ENCODE measurements at regions not wholly inside any gene's neighbourhood (a gene's known extent, or its start where the extent isn't known, plus 50 kb on each side); places are given as distances from the start of the nearest gene placed in this dataset.

DNA sequence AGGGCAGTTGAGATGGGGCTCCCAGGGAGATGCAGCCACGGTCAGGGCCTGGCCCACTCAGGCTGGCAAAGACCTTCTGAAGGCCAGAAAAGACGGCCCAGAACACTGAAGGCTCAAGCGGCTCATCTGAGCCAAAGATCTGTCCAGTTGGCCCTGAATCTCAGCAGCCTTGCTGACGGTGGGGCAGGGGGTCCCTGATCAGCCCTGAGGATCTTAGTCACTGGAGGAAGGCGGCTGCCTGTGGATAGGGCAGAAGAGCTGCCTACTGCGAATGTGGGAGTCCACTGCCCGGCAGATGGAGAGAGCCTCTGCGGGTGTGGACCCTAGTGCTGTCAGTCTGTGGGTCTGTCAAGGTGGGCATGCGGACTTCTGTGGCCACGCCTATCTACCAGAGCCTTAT lies 1738.2 kb downstream of the TP53TG3F start:
- intact Hi-C loops (cut with DNase I) = no loop called here
- Histone ChIP-seq H3K27ac (no peak overlapping the region), H3K36me3 (replicated peaks in 1 of 2) (no peaks in the 10 kb centered on the region), H3K27me3 (no peaks in the 10 kb centered on the region), H3K4me1 (replicated peaks in 1 of 2) (no peaks in the 10 kb centered on the region), H3K9me3 (replicated peaks in 1 of 3) (no peaks in the 10 kb centered on the region), H3K4me3 (no peak overlapping the region)
- TF ChIP-seq, protein P1, sequence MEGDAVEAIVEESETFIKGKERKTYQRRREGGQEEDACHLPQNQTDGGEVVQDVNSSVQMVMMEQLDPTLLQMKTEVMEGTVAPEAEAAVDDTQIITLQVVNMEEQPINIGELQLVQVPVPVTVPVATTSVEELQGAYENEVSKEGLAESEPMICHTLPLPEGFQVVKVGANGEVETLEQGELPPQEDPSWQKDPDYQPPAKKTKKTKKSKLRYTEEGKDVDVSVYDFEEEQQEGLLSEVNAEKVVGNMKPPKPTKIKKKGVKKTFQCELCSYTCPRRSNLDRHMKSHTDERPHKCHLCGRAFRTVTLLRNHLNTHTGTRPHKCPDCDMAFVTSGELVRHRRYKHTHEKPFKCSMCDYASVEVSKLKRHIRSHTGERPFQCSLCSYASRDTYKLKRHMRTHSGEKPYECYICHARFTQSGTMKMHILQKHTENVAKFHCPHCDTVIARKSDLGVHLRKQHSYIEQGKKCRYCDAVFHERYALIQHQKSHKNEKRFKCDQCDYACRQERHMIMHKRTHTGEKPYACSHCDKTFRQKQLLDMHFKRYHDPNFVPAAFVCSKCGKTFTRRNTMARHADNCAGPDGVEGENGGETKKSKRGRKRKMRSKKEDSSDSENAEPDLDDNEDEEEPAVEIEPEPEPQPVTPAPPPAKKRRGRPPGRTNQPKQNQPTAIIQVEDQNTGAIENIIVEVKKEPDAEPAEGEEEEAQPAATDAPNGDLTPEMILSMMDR (IDR thresholded peaks at IDR 0.05) = no peak
- TF ChIP-seq POLR2A (IDR thresholded peaks at IDR 0.05) = no peak
- no peak for DNase-seq
- WGBS, 4 donors = 49 to 71% (median 67%) methylated on average over 3 to 10 of the region's 10 CpGs

DNA sequence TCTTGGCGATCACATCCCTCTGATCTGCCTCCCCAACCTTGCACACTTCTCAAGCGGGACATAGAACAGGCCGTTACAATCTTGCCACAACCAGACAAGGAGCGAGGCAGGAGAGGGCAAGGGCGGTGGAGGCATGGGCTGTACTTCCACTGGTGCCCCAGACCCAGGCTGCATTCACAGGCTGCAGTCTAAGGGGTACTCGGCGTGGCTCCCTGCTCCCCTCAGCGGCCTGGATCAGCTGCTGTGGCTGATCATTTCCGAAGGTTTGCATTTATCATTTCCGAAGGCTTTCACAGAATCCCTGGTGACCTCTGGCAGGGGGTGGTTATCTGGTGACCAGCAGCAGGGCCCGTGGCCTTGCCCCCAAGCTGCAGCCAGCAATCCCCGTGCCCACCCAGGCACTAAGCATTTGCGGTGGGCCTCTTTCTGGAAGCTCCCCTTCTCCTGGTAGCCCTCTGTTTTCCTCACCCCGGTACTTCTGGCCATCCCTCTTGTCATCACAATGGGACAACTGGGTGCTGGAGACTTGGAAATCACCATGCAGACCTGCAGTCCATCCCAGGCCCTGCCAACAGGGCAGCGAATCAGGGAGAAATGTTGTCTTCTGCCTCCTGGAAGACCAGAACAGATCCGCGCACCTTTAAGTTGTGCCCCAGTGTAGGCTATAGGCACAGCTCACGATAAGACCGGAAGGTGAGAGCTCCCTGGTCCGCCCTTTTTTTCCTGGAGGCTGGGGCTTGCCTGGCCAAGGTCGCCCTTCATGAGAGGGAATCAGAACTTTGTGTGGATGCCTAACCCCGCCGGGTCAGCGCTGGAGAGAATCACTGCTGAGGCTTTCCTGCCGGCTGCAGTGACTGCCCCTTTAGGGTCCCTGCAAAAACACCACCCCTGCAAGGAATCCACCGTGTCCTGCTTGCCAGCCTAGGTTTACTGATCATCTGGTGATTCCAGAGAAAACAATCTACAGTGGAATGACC lies 1739.1 kb downstream of the TP53TG3F start:
- TF ChIP-seq, protein P1 (IDR thresholded peaks at IDR 0.05) = no peak
- TF ChIP-seq POLR2A (IDR thresholded peaks at IDR 0.05) = no peak
- DNase-seq = no peak
- Histone ChIP-seq H3K27ac (no peak overlapping the region), H3K9me3 (replicated peaks in 1 of 3) (no peaks in the 10 kb centered on the region), H3K4me1 (replicated peaks in 1 of 2) (no peaks in the 10 kb centered on the region), H3K27me3 (no peaks in the 10 kb centered on the region), H3K4me3 (no peak overlapping the region), H3K36me3 (replicated peaks in 1 of 2) (no peaks in the 10 kb centered on the region)
- intact Hi-C loops (cut with DNase I) = no loop called here
- 69 to 74% (median 70%) methylated on average over 19 to 26 of the region's 26 CpGs for WGBS, 4 donors

DNA sequence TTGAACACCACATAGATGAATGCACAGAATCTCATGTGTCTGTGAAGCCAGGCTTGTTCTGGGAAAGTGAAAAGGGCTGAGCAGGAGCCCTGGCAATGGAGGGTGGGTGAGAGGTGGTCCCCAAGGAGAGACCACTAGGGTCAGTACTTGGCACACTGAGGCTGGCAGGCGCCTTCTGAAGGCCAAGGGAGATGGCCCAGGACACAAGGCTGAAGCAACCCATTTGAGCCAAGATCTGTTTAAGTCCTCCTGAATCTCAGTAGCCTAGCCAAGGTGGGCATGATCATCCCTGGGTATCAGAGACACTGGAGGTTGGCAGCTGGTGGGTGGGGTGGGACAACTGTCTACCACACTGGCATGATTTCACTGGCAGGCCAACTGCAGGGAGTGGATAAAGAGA lies 1741.2 kb downstream of the TP53TG3F start:
- H3K36me3 ChIP-seq (replicated peaks in 1 of 2) = no peaks in the 10 kb centered on the region
- no peaks in the 10 kb centered on the region for H3K4me1 ChIP-seq (replicated peaks in 1 of 2)
- no peak for TF ChIP-seq POLR2A (IDR thresholded peaks at IDR 0.05)
- TF ChIP-seq, protein P1 (IDR thresholded peaks at IDR 0.05) = no peak
- H3K27me3 ChIP-seq = no peaks in the 10 kb centered on the region
- no peak overlapping the region for H3K27ac ChIP-seq
- H3K9me3 ChIP-seq (replicated peaks in 1 of 3) = no peaks in the 10 kb centered on the region
- intact Hi-C loops (cut with DNase I) = loop anchor here in 1 of 2 donors (10.0 kb wide), 1 partner anchor 46 kb away; no protein-coding TSS in a partner anchor
- DNase-seq = no peak
- WGBS, 4 donors = 20 to 49% (median 37%) methylated on average over 1 of the region's 1 CpG
- no peak overlapping the region for H3K4me3 ChIP-seq

DNA sequence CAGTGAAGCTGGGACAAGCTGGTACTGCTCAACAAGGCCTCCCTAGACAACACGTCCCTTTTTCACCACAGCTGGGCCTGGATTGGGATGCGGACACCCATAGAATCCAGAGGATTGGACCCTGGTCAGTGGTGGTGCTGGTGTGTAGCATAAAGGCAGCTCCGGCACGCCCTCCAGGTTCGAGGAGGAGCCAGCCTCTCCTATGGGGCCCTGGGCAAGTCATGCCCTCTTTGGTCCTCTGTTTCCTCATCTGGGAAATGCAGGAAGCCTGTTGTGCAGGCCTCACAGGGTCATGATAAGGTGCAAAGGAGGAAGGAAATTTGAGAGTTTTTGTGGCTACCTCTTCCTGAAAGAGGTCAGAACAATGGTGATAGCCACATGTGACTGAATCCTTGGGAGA lies 1741.7 kb downstream of the TP53TG3F start:
- no peak overlapping the region for H3K4me3 ChIP-seq
- H3K9me3 ChIP-seq (replicated peaks in 1 of 3) = no peaks in the 10 kb centered on the region
- intact Hi-C loops (cut with DNase I) = loop anchor here in 1 of 2 donors (10.0 kb wide), 1 partner anchor 46 kb away; no protein-coding TSS in a partner anchor
- no peak overlapping the region for H3K27ac ChIP-seq
- no peaks in the 10 kb centered on the region for H3K27me3 ChIP-seq
- H3K36me3 ChIP-seq (replicated peaks in 1 of 2) = no peaks in the 10 kb centered on the region
- no peak for DNase-seq
- no peaks in the 10 kb centered on the region for H3K4me1 ChIP-seq (replicated peaks in 1 of 2)
- 58 to 68% (median 64%) methylated on average over 3 to 5 of the region's 5 CpGs for WGBS, 4 donors
- no peak for TF ChIP-seq POLR2A (IDR thresholded peaks at IDR 0.05)
- TF ChIP-seq, protein P1 (IDR thresholded peaks at IDR 0.05) = no peak

All from adrenal gland (tissue), 9 donors.